GM21737 (cell line): ENCODE measurements at regions not wholly inside any gene's neighbourhood (a gene's known extent, or its start where the extent isn't known, plus 50 kb on each side); places are given as distances from the start of the nearest gene placed in this dataset.

Experiments
- ATAC-seq: cut with Tn5 transposase; IDR thresholded peaks from one replicate; pipeline ENCODE4 v1.9.1; 2021; ENCODE audit warnings: mild to moderate bottlenecking, moderate library complexity; ENCODE audit not compliant: unreplicated experiment

- ATAC-seq = no peak
Measured at GRCh38 chr18:51630706-51631105, 433.2 kb upstream of the MEX3C start.

GRCh38 chr18:51637881-51638280 lies 440.4 kb upstream of the MEX3C start:
- ATAC-seq = no peak

GRCh38 chr18:51639541-51639940 lies 442.1 kb upstream of the MEX3C start:
- no peak for ATAC-seq

GRCh38 chr18:51643483-51643882 lies 446.0 kb upstream of the MEX3C start:
- ATAC-seq = no peak

- ATAC-seq = no peak
Measured at GRCh38 chr18:51645607-51646006, 448.1 kb upstream of the MEX3C start.

- ATAC-seq = no peak
Measured at GRCh38 chr18:51647346-51647745, 449.9 kb upstream of the MEX3C start.

- no peak for ATAC-seq
Measured at GRCh38 chr18:51647942-51648341, 450.5 kb upstream of the MEX3C start.

GRCh38 chr18:51649796-51650195 lies 452.3 kb upstream of the MEX3C start:
- ATAC-seq = no peak

GRCh38 chr18:51651761-51652160 lies 454.3 kb upstream of the MEX3C start:
- ATAC-seq = no peak

GRCh38 chr18:51653507-51654213 lies 456.2 kb upstream of the MEX3C start:
- ATAC-seq = no peak

- ATAC-seq = peak; percentile 65
Measured at GRCh38 chr18:51654488-51655326, 457.2 kb upstream of the MEX3C start.

GRCh38 chr18:51655327-51655698 lies 457.8 kb upstream of the MEX3C start:
- ATAC-seq = peak; percentile 64

- no peak for ATAC-seq
Measured at GRCh38 chr18:51656249-51656648, 458.8 kb upstream of the MEX3C start.

GRCh38 chr18:51658436-51658835 lies 461.0 kb upstream of the MEX3C start:
- no peak for ATAC-seq

GRCh38 chr18:51659781-51660180 lies 462.3 kb upstream of the MEX3C start:
- no peak for ATAC-seq

GRCh38 chr18:51660188-51660715 lies 462.8 kb upstream of the MEX3C start:
- no peak for ATAC-seq

- no peak for ATAC-seq
Measured at GRCh38 chr18:51664236-51664635, 466.8 kb upstream of the MEX3C start.

GRCh38 chr18:51666763-51667191 lies 469.3 kb upstream of the MEX3C start:
- ATAC-seq = no peak

- no peak for ATAC-seq
Measured at GRCh38 chr18:51668101-51668500, 470.6 kb upstream of the MEX3C start.

- ATAC-seq = no peak
Measured at GRCh38 chr18:51668607-51669006, 471.1 kb upstream of the MEX3C start.

- no peak for ATAC-seq
Measured at GRCh38 chr18:51686590-51686989, 489.1 kb upstream of the MEX3C start.
